Body of pancreas (tissue), 4 donors: ENCODE measurements at regions not wholly inside any gene's neighbourhood (a gene's known extent, or its start where the extent isn't known, plus 50 kb on each side); places are given as distances from the start of the nearest gene placed in this dataset.

Experiments used
- ATAC-seq: fragments of 150-250 bp; one replicate; pipeline ENCODE4 v1.9.1; 2016
- DNase-seq, 4 donors: peaks; one replicate each; pipeline ENCODE4 v3.0.0-alpha.2; 2019
- H3K27ac ChIP-seq, 4 donors: fragments of 200-600 bp; sonication (generic); 1 replicate in 3 of 4; 2 replicates in 1 of 4; pipeline versions ENCODE4 v1.5.1 to v1.6.1; 2016 to 2019; ENCODE audit warnings: mild to moderate bottlenecking in 1 of 4, mixed read lengths in 1 of 4, moderate library complexity in 1 of 4
- H3K27me3 ChIP-seq, 2 donors: fragments of 200-600 bp; sonication (generic); one replicate each; pipeline ENCODE4 v1.6.0; 2016; ENCODE audit warnings: mild to moderate bottlenecking in 1 of 2
- H3K36me3 ChIP-seq, 2 donors: fragments of 200-600 bp; sonication (generic); replicated peaks in 1 of 2; 2 replicates each; pipeline ENCODE4 v1.5.1; 2016; ENCODE audit warnings: low read depth in 2 of 2; ENCODE audit not compliant: insufficient read depth in 1 of 2
- H3K4me1 ChIP-seq: fragments of 200-600 bp; sonication (generic); one replicate; pipeline ENCODE4 v1.6.0; 2016
- H3K4me3 ChIP-seq, 2 donors: fragments of 200-600 bp; sonication (generic); 1 replicate in 1 of 2; 2 replicates in 1 of 2; pipeline ENCODE4 v1.5.1; 2016 to 2019
- H3K9me3 ChIP-seq, 3 donors: fragments of 200-600 bp; sonication (generic); 1 replicate in 2 of 3; 2 replicates in 1 of 3; pipeline ENCODE4 v1.5.1; 2016
- POLR2A ChIP-seq, 3 donors: fragments of 450-650 bp; IDR thresholded peaks; one replicate each; pipeline ENCODE4 v1.6.1; 2016; ENCODE audit warnings: antibody characterized with exemption in 3 of 3, mild to moderate bottlenecking in 2 of 3
- WGBS, 2 donors: methylation state at CpG; one replicate each; pipeline ENCODE4 v1.1.5; 2017; 5-methylcytosine and 5-hydroxymethylcytosine counted together
- intact Hi-C: fragments of 100-400 bp; cut with DNase I; formaldehyde crosslinking; loops from one replicate; pipeline ENCODE4 v1.15.1; 2023
- TF ChIP-seq, protein P1 (sequence below), 7 experiments: fragments of 450-650 bp in 4 of 7; fragments of 200-600 bp in 3 of 7; sonication (generic) in 3 of 7; IDR thresholded peaks; one replicate each; pipeline ENCODE4 v1.5.1; 2016 to 2019; ENCODE audit warnings: antibody characterized with exemption in 7 of 7

DNA sequence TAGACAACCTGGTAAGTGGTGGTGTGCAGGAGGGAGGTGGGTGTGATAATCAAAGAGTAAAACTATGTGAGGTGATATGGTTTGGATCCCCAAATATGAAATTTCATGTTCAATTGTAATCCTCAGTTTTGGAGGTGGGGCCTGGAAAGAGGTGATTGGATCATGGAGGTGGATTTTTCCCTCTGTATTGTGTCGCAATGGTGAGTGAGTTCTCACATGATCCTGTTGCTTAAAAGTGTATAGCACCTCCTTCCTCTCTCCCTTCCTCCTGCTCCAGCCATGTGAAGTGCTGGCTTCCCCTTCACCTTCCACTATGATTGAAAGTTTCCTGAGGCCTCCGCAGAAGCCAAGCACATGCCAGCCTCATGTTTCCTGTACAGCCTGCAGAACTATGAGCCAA lies 270.2 kb upstream of the FOXG1 start:
- DNase-seq: no peak
- Histone ChIP-seq H3K4me3 (no peak overlapping the region), H3K9me3 (no peaks in the 10 kb centered on the region), H3K27me3 (no peaks in the 10 kb centered on the region), H3K27ac (no peak overlapping the region), H3K36me3 (no peaks in the 10 kb centered on the region), H3K4me1 (no peaks in the 10 kb centered on the region)
- ATAC-seq: no peak
- WGBS, 2 donors: 68 to 70% methylated on average over 2 of the region's 2 CpGs
- TF ChIP-seq, protein P1, sequence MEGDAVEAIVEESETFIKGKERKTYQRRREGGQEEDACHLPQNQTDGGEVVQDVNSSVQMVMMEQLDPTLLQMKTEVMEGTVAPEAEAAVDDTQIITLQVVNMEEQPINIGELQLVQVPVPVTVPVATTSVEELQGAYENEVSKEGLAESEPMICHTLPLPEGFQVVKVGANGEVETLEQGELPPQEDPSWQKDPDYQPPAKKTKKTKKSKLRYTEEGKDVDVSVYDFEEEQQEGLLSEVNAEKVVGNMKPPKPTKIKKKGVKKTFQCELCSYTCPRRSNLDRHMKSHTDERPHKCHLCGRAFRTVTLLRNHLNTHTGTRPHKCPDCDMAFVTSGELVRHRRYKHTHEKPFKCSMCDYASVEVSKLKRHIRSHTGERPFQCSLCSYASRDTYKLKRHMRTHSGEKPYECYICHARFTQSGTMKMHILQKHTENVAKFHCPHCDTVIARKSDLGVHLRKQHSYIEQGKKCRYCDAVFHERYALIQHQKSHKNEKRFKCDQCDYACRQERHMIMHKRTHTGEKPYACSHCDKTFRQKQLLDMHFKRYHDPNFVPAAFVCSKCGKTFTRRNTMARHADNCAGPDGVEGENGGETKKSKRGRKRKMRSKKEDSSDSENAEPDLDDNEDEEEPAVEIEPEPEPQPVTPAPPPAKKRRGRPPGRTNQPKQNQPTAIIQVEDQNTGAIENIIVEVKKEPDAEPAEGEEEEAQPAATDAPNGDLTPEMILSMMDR (IDR thresholded peaks at IDR 0.05): no peak
- TF ChIP-seq POLR2A (IDR thresholded peaks at IDR 0.05): no peak
- intact Hi-C loops: no loop called here

DNA sequence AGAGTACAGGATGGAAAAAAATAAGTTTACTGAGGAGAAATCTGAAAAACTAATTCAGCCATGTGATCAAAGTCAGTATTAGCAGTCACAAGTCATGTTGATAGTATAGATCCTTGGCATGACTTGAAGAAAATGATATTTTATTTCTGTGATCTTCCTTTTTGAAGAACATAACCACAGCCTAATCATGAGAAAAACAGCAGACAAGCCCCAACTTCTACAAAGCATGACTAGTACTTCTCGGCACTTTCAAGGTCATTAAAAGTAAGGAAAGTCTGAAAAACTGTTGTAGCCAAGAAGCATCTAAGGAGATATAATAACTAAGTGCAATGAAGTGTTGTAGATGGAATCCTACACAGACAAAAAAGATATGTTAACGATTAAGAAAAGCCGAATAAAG lies 264.1 kb upstream of the FOXG1 start:
- ATAC-seq: no peak
- no peak for DNase-seq
- H3K36me3 ChIP-seq: no peaks in the 10 kb centered on the region
- TF ChIP-seq, protein P1 (IDR thresholded peaks at IDR 0.05): no peak
- no peak for TF ChIP-seq POLR2A (IDR thresholded peaks at IDR 0.05)
- H3K27ac ChIP-seq: no peak overlapping the region
- no peaks in the 10 kb centered on the region for H3K27me3 ChIP-seq
- intact Hi-C loops: no loop called here
- no peaks in the 10 kb centered on the region for H3K4me1 ChIP-seq
- 59 to 68% methylated on average over 3 of the region's 3 CpGs for WGBS, 2 donors
- H3K9me3 ChIP-seq: no peaks in the 10 kb centered on the region
- no peak overlapping the region for H3K4me3 ChIP-seq

DNA sequence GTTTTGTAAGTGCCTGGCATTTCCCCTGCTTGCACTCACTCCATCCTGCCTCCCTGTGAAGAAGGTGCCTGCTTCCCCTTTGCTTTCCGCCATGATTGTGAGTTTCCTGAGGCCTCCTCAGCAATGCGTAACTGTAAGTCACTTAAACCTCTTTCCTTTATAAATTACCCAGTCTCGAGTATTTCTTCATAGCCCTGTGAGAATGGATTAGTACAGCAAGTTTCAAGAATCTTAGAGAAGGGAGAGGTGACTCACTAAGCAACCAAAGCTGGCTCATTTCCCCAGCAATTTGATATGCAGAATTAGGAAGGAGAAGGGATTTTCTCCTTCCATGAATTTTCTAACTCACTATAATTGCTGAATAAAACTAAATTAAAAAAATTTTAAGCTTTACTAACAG lies 251.0 kb upstream of the FOXG1 start:
- ATAC-seq (no peak), DNase-seq (no peak)
- no peaks in the 10 kb centered on the region for H3K9me3 ChIP-seq
- WGBS, 2 donors: 47 to 58% methylated on average over 3 of the region's 3 CpGs
- no peak overlapping the region for H3K27ac ChIP-seq
- no peaks in the 10 kb centered on the region for H3K27me3 ChIP-seq
- no peaks in the 10 kb centered on the region for H3K4me1 ChIP-seq
- H3K36me3 ChIP-seq: no peaks in the 10 kb centered on the region
- intact Hi-C loops: no loop called here
- TF ChIP-seq, protein P1 (IDR thresholded peaks at IDR 0.05): no peak
- TF ChIP-seq POLR2A (IDR thresholded peaks at IDR 0.05): no peak
- H3K4me3 ChIP-seq: no peak overlapping the region

DNA sequence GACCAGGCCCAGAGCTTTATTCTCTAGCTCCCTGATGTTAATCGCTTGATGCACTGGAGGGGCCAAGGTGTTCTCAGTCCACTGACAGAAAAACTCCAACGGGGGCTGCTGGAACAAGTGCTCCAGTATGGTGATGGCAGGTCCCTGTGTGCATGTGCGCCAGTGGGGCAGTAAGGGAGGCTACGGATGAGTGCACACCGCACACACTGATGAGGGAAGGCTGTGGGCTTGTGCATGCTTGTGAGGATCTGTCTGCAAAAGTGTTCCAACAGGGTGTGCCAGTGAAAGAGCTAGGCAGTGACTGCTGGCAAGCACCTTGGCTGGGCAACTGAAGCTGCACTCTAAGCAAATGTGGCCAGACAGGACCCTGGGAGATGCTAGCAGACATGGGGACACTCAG lies 229.7 kb upstream of the FOXG1 start:
- ATAC-seq: no peak
- TF ChIP-seq, protein P1 (IDR thresholded peaks at IDR 0.05): no peak
- no peak for TF ChIP-seq POLR2A (IDR thresholded peaks at IDR 0.05)
- H3K9me3 ChIP-seq: no peaks in the 10 kb centered on the region
- no peaks in the 10 kb centered on the region for H3K36me3 ChIP-seq
- no peak for DNase-seq
- H3K4me3 ChIP-seq: no peak overlapping the region
- 71 to 100% methylated on average over 4 to 5 of the region's 5 CpGs for WGBS, 2 donors
- intact Hi-C loops: no loop called here
- no peak overlapping the region for H3K27ac ChIP-seq
- no peaks in the 10 kb centered on the region for H3K4me1 ChIP-seq
- no peaks in the 10 kb centered on the region for H3K27me3 ChIP-seq

DNA sequence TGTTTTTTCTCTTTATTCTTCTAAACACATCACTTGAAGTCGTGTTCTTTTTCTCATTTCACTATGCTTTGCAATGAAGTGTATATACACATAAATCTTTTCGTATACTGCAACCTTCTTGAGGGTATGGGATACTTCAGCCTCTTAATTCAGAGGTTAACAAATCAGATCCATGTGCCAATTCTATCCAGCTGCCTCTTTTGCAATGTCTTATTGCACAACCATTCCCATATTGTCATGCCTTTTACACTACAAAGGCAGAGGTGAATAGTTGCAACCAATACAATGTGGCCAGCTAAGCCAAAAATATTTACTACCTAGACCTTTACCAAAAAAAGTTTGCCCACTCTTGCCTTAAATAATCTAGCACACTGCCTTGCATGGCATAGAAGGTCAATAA lies 224.5 kb upstream of the FOXG1 start:
- DNase-seq: no peak
- ATAC-seq: no peak
- no peaks in the 10 kb centered on the region for H3K27me3 ChIP-seq
- no peaks in the 10 kb centered on the region for H3K9me3 ChIP-seq
- no peak overlapping the region for H3K4me3 ChIP-seq
- H3K36me3 ChIP-seq: no peaks in the 10 kb centered on the region
- TF ChIP-seq POLR2A (IDR thresholded peaks at IDR 0.05): no peak
- TF ChIP-seq, protein P1 (IDR thresholded peaks at IDR 0.05): no peak
- 38 to 44% methylated on average over 2 of the region's 2 CpGs for WGBS, 2 donors
- no peaks in the 10 kb centered on the region for H3K4me1 ChIP-seq
- no peak overlapping the region for H3K27ac ChIP-seq
- intact Hi-C loops: no loop called here
